AG08395 (cell line): ENCODE measurements at regions not wholly inside any gene's neighbourhood (a gene's known extent, or its start where the extent isn't known, plus 50 kb on each side); places are given as distances from the start of the nearest gene placed in this dataset.
"Not testable (repeated sequence)": the region's sequence is repeated elsewhere in the genome, so short reads cannot be mapped to it uniquely, and the experiment has no call there.

Experiments used
- DNase-seq: peaks from one replicate; pipeline ENCODE4 v3.0.0; 2012; ENCODE audit warnings: mixed read lengths, low spot score

DNA sequence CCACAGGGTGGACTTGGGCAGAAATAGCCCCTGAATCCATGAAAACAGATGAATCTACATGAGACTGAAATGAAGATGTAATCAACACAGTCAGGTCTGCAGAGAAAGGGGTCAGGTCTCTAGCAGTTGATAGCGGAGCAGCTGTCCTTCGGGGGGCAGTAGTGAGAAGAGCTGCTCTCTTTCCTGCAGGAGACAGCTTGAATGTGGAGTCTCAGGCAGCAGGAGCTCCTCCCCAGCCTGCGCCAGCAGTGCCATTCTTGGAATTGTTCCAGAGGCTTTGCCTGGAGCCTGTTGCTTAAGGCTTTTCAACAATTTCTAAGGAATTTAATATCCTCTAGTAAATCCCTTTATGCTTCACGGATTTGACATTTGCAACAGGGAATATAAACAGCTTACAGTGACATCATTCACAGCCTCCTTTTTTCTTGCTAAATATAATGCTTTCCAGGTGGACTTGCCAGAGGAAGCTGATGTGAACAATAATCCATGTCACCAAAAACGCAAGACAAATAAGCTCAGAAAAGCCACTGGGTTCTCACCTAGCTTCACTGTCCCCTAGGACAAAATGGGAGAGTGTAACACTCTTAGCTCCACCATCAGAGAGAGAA lies 1535.1 kb downstream of the RPIA start:
- DNase-seq, result not testable (repeated sequence)

DNA sequence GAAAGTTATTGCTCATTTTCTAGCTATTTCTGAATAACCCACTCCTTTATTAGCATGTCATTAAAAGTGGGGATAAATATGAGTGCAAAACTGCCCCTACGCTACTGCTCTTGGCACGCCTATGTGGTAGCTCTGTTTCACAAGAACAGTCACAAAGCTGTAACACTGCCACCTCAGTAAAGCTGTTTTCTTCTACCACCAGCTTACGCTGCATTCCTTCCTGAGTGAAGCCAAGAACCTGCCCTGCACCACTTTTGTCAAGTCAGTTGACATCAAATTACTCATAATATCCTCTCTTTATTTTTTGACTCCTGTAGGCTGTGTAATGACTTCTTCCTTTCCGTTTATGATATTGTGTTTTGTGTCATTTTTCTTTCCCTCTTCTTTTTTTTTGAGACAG lies 1539.7 kb downstream of the RPIA start:
- not testable (repeated sequence) for DNase-seq

DNA sequence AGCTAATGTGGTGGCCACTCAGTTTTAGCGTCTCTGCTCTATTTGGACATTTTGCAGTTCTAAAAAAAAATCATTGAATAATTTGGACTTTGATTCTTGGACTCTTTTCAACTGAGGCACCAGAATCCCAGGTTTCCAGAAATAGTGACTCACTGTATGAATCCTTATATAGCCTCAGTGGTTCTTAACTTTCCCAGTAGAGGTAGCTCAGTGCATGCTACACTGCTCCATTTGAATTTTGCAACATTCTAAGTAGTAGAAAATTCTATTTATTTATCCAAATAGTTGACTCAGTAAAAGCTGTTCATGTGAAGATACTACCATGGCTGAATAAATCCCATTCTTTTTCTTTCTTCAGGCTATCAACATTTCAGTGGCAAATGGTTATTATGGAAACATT lies 1544.0 kb downstream of the RPIA start:
- not testable (repeated sequence) for DNase-seq

DNA sequence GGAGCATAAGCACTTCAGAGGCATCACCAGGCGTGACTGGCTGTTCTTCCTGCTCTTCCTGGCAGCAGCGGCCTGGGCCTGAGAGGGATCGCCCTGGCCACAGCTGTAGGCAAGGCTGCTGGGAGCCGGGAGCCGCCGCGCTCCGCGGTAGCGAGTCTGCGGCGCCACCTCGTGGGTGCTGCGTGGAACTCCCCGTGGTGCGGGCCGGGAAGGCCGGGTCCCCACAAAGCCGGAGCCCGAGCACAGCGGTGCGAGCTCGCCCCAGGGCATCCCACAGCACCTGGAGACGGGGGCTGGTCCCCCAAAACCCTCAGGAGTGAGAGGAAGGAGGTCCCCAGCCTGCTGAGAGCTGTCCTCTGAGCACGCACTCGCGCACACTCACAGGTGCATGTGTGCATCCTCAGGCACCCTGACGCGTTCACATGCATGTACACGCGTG lies 1546.5 kb downstream of the RPIA start:
- DNase-seq, result not testable (repeated sequence)

DNA sequence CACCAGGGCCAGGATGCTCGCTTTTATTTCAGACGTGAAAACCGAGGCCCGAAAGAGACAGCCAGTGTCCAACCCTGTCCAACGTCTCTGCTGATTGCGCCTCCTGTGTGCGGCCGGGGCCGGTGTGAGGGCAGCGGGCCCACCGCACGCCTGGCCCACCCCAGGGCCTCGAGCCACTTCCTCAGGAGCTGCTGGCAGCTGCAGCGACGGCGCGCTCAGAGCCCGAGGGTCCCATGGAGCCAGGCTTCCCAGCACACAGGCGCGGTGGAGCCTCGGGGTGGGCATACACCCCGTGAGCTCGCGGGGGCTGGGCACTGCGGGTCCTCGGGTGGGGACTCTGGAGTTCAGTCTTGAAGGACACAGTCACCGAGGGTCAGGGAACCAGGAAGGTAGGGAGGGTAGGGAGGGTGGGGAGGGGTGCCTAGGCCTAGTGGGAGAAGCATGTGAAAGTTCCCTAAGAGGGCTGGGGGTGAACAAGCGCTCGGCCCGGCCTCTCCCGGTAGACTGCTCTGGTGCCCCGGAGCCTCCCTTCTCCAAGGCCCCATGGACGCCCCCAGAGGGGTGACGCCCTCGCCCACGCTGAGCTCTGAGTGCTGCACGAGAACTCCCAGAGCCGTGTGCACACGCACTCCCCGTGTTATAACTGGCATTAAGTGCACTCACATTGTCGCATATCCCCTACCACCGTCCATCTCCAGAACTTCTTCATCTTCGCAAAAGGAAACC lies 1547.2 kb downstream of the RPIA start:
- DNase-seq, result not testable (repeated sequence)

DNA sequence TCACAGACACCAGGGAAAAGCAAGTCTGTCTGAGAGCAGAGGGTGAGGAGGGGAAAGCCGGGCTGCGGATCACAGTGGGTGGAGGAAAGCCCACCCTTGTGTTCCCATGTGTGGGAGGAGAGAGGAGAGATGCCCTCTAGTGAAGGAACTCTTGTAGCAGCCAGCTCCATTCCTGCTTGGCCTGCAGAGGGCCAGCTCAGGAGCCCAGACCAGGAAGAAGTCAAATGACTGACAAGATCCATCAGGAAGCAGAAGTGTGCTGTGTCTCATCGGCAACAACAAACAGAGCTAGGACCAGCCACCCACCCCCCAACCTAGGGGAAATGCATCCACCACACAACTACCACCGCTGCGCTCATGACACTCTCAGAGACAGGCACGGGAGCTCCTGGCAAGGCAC lies 1548.3 kb downstream of the RPIA start:
- DNase-seq, result not testable (repeated sequence)

GRCh38 chr2:90244902-90245765 lies 1553.7 kb downstream of the RPIA start:
- not testable (repeated sequence) for DNase-seq

- DNase-seq, result not testable (repeated sequence)
These were observed 1556.9 kb downstream of the RPIA start for GRCh38 chr2:90248400-90248799.

GRCh38 chr2:90250350-90250749 lies 1558.9 kb downstream of the RPIA start:
- DNase-seq, result not testable (repeated sequence)

DNA sequence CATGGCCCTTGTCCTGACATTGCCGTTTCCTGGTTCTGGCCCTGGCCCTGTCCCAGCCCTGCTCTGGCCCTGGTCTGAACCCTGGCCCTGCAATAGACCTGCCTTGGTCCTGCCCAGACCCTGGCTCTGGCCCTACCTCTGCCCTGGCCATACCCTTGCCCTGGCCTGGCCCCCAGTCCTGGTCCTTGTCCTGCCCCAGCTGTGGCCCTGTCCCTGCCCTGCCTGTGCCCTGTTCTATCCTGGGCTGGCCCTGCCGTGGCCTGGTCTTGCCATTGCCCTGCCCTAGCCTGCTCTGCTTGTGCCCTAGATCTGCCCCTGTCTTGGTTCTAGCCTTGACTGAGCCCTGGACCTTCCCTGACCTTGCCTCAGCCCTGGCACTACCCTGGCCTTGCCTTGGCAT lies 1560.1 kb downstream of the RPIA start:
- DNase-seq, result not testable (repeated sequence)

DNA sequence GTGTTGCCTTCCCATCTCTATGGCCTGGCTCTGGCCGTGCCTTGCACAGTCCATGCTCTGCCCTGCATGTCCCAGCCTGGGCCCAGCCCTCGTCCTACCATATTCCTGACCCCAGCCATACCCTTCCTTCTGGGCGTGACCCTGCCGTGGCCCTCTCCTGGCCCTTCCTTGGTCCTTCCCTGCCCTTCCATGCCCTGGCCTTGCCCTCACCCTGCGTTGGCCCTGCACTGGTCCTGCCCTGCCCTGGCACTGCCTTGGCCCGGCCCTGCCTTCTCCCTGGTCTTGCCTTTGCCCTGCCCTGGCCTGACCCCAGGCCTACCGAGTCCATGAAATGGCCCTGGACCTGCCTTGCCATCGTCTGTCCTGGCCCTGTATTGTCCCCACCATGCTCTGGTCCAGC lies 1561.8 kb downstream of the RPIA start:
- not testable (repeated sequence) for DNase-seq

DNA sequence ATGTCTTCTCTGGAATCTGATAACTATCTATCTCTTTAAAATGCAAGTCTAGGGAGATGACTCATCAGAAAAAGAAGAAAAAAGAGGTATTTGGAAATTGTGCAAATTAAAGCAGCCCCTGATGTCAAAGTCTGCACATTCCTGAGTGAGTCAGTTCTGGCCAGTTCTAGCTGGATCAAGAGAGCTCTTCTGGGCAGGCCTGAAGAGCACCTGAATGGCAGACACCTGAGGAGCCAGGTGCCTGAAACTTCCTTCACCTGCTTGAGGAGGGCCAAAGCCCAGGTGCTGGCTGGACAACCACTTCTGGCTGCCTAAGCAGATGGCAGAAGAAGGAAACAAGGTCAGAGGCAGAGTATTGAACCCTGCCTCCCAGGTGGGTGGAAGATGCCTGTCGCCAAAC lies 1575.4 kb downstream of the RPIA start:
- not testable (repeated sequence) for DNase-seq

DNA sequence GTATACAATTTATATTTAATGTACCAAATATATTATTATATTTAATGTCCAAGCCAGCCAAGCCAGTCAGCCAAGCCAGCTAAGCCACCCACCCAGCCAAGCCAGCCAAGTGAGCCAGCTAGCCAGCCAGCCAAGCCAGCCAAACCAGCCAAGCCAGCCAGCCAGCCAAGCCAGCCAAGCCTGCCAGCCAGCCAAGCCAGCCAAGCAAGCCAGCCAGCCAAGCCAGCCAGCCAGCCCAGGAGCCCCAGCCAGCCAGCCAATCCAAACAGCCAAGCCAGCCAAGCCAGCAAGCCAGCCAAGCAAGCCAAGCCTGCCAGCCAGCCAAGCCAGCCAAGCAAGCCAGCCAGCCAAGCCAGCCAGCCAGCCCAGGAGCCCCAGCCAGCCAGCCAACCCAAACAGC lies 1596.3 kb downstream of the RPIA start:
- DNase-seq, result not testable (repeated sequence)

GRCh38 chr2:90288396-90288795 lies 1596.9 kb downstream of the RPIA start:
- DNase-seq, result not testable (repeated sequence)

DNA sequence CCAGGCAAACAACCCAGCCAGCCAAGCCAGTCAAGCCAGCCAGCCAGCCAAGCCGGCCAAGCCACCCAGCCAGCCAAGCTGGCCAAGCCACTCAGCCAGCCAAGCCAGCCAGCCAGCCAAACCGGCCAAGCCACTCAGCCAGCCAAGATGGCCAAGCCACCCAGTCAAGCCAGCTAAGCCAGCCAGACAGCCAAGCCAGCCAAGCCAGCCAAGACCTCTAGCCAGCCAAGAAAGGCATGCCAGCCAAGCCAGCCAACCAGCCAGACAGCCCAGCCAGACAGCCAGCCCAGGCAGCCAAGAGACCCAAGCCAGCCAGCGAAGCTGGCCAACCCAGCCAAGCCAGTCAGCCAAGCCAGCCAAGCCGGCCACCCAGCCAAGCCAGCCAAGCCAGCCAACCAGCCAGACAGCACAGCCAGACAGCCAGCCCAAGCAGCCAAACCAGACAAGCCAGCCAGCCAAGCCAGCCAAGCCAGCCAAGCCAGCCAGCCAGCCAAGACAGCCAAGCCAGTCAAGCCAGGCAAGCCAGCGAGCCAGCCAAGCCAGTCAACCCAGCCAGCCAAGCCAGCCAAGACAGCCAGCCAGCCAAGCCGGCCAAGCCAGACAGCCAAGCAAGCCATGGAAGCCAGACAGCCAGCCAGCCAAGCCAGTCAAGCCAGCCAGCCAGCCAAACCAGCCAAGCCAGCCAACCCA lies 1598.0 kb downstream of the RPIA start:
- not testable (repeated sequence) for DNase-seq

DNA sequence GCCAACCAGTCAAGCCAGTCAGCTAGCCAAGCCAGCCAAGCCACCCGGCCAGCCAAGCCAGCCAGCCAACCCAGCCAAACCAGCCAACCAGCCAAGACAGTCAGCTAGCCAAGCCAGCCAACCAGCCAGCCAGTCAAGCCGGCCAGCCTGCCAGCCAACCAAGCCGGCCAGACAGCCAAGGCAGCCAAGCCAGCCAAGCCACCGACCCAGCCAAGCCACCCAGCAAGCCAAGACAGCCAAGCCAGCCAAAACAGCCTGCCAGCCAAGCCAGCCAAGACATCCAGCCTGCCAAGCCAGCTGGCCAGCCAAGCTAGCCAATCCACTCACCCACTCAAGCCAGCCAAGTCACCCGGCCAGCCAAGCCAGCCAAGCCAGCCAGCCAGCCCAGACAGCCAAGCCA lies 1599.2 kb downstream of the RPIA start:
- not testable (repeated sequence) for DNase-seq

- not testable (repeated sequence) for DNase-seq
These were observed 1599.9 kb downstream of the RPIA start for GRCh38 chr2:90291168-90291883.

- DNase-seq, result not testable (repeated sequence)
These were observed 1600.5 kb downstream of the RPIA start for GRCh38 chr2:90291934-90292333.

DNA sequence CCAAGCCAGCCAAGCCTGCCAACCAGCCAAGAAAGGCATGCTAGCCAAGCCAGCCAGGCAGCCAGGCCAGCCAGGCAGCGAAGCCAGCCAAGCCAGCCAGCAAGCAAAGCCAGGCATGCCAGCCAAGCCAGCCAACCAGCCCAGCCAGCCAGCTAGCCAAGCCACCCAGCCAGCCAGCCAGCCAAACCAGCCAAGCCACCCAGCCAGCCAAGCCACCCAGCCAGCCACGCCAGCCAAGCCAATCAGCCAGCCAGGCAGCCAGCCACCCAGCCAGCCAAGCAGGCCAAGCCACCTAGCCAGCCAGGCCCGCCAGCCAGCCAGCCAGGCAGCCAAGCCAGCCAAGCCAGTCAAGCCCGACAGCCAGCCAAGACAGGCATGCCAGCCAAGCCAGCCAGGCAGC lies 1601.0 kb downstream of the RPIA start:
- not testable (repeated sequence) for DNase-seq

GRCh38 chr2:90293224-90293623 lies 1601.8 kb downstream of the RPIA start:
- not testable (repeated sequence) for DNase-seq

- DNase-seq, result not testable (repeated sequence)
These were observed 1602.3 kb downstream of the RPIA start for GRCh38 chr2:90293806-90294205.
